Thyroid gland (tissue), 4 donors: ENCODE measurements at regions not wholly inside any gene's neighbourhood (a gene's known extent, or its start where the extent isn't known, plus 50 kb on each side); places are given as distances from the start of the nearest gene placed in this dataset.
A peak's percentile ranks its signal among the peaks of the same experiment; 100 is the strongest.

Experiments used
- DNase-seq, 2 donors: peaks; one replicate each; pipeline ENCODE4 v3.0.0-alpha.2; 2019
- H3K27ac ChIP-seq, 3 donors: fragments of 200-600 bp; sonication (generic); 1 replicate in 2 of 3; 2 replicates in 1 of 3; pipeline ENCODE4 v1.5.1; 2016 to 2019; ENCODE audit warnings: mild to moderate bottlenecking in 1 of 3, moderate library complexity in 1 of 3
- H3K27me3 ChIP-seq: fragments of 200-600 bp; sonication (generic); one replicate; pipeline ENCODE4 v1.5.1; 2019
- H3K36me3 ChIP-seq, 2 donors: fragments of 200-600 bp; sonication (generic); one replicate each; pipeline ENCODE4 v1.5.1; 2016 to 2019
- H3K4me1 ChIP-seq, 2 donors: fragments of 200-600 bp; sonication (generic); one replicate each; pipeline ENCODE4 v1.5.1; 2017 to 2019
- H3K4me3 ChIP-seq, 3 donors: fragments of 200-600 bp; sonication (generic); replicated peaks in 1 of 3; 1 replicate in 2 of 3; 2 replicates in 1 of 3; pipeline ENCODE4 v1.5.1; 2016; ENCODE audit warnings: mild to moderate bottlenecking in 1 of 3
- H3K9me3 ChIP-seq: fragments of 200-600 bp; sonication (generic); one replicate; pipeline ENCODE4 v1.5.1; 2017
- CTCF ChIP-seq, 6 experiments: fragments of 200-600 bp in 3 of 6; fragments of 450-650 bp in 3 of 6; sonication (generic) in 3 of 6; IDR thresholded peaks; one replicate each; pipeline ENCODE4 v1.5.1; 2016 to 2019; ENCODE audit warnings: antibody characterized with exemption in 6 of 6, mild to moderate bottlenecking in 2 of 6, inconsistent platforms in 1 of 6, moderate library complexity in 1 of 6
- POLR2A ChIP-seq, 2 donors: fragments of 450-650 bp; IDR thresholded peaks; one replicate each; pipeline ENCODE4 v1.6.1; 2017; ENCODE audit warnings: antibody characterized with exemption in 2 of 2, mild to moderate bottlenecking in 2 of 2, moderate library complexity in 1 of 2
- WGBS, 2 donors: methylation state at CpG; one replicate each; pipeline ENCODE4 v1.1.5; 2017; 5-methylcytosine and 5-hydroxymethylcytosine counted together
- intact Hi-C: fragments of 100-400 bp; cut with DNase I; formaldehyde crosslinking; loops from one replicate; pipeline ENCODE4 v1.15.1; 2023

- DNase-seq: peak in 1 of 2 donors; percentile 24
- 25 to 36% methylated on average over 3 of the region's 3 CpGs for WGBS, 2 donors
- no peak overlapping the region for H3K4me3 ChIP-seq
- no peak overlapping the region for H3K27ac ChIP-seq
- intact Hi-C loops: no loop called here
- peaks cover 0 to 7% of the 10 kb centered on the region in 2 donors for H3K4me1 ChIP-seq
- no peaks in the 10 kb centered on the region for H3K36me3 ChIP-seq
- no peaks in the 10 kb centered on the region for H3K9me3 ChIP-seq
- no peaks in the 10 kb centered on the region for H3K27me3 ChIP-seq
- no peak for TF ChIP-seq CTCF (IDR thresholded peaks at IDR 0.05)
- no peak for TF ChIP-seq POLR2A (IDR thresholded peaks at IDR 0.05)
Measured at GRCh38 chr2:139529080-139529479, 748.9 kb upstream of the NXPH2 start.

GRCh38 chr2:139526781-139527180 lies 746.6 kb upstream of the NXPH2 start:
- no peak for TF ChIP-seq POLR2A (IDR thresholded peaks at IDR 0.05)
- no peak for TF ChIP-seq CTCF (IDR thresholded peaks at IDR 0.05)
- Histone ChIP-seq H3K4me1 (peaks cover 0 to 7% of the 10 kb centered on the region in 2 donors), H3K9me3 (no peaks in the 10 kb centered on the region), H3K4me3 (no peak overlapping the region), H3K36me3 (no peaks in the 10 kb centered on the region), H3K27me3 (no peaks in the 10 kb centered on the region), H3K27ac (no peak overlapping the region)
- intact Hi-C loops: no loop called here
- 93 to 95% methylated on average over 1 of the region's 1 CpG for WGBS, 2 donors
- no peak for DNase-seq

GRCh38 chr2:139518321-139518720 lies 738.1 kb upstream of the NXPH2 start:
- Histone ChIP-seq H3K4me3 (no peak overlapping the region), H3K4me1 (no peaks in the 10 kb centered on the region), H3K9me3 (no peaks in the 10 kb centered on the region), H3K36me3 (no peaks in the 10 kb centered on the region), H3K27ac (no peak overlapping the region), H3K27me3 (no peaks in the 10 kb centered on the region)
- TF ChIP-seq CTCF (IDR thresholded peaks at IDR 0.05) (no peak), POLR2A (IDR thresholded peaks at IDR 0.05) (no peak)
- DNase-seq: no peak
- 80 to 92% methylated on average over 5 of the region's 5 CpGs for WGBS, 2 donors
- intact Hi-C loops: no loop called here

- Histone ChIP-seq H3K36me3 (no peaks in the 10 kb centered on the region), H3K9me3 (no peaks in the 10 kb centered on the region), H3K4me3 (no peak overlapping the region), H3K27me3 (no peaks in the 10 kb centered on the region), H3K27ac (no peak overlapping the region), H3K4me1 (no peaks in the 10 kb centered on the region)
- no peak for DNase-seq
- intact Hi-C loops: no loop called here
- WGBS, 2 donors: 75 to 77% methylated on average over 5 of the region's 5 CpGs
- TF ChIP-seq CTCF (IDR thresholded peaks at IDR 0.05): no peak
- TF ChIP-seq POLR2A (IDR thresholded peaks at IDR 0.05): no peak
Measured at GRCh38 chr2:139514951-139515350, 734.8 kb upstream of the NXPH2 start.

GRCh38 chr2:139495851-139496250 lies 715.7 kb upstream of the NXPH2 start:
- WGBS, 2 donors: 66 to 69% methylated on average over 3 of the region's 3 CpGs
- Histone ChIP-seq H3K4me1 (no peaks in the 10 kb centered on the region), H3K9me3 (no peaks in the 10 kb centered on the region)

More at GRCh38 chr2:139495851-139496250, 715.7 kb upstream of the NXPH2 start:
- DNase-seq: no peak
- Histone ChIP-seq H3K4me3 (no peak overlapping the region), H3K27me3 (no peaks in the 10 kb centered on the region), H3K36me3 (no peaks in the 10 kb centered on the region), H3K27ac (no peak overlapping the region)
- intact Hi-C loops: no loop called here
- TF ChIP-seq POLR2A (IDR thresholded peaks at IDR 0.05) (no peak), CTCF (IDR thresholded peaks at IDR 0.05) (no peak)
